ENCODE measurements at regions not wholly inside any gene's neighbourhood (a gene's known extent, or its start where the extent isn't known, plus 50 kb on each side); places are given as distances from the start of the nearest gene placed in this dataset.

DNA sequence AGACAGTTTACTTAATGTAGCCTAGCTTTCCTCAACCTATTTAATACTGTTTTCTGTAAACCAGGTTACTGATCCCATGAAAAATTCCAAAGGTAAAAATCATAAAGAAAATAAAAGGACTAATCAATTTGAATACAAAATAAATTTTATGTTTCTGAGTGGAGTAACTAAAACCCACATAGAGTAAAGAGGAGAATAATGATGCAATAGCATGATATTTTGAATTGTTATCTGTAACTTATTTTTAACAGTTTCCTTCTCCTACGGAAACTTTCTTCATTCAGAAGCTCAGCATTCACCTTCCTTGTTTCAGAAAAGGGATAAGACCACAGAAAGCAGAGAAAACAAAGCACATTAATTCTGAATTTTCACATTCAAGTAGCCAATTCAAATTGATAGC is 320.6 kb upstream of the NUDT12 start:
- Mint-ChIP-seq H3K4me1 (no peaks in the 10 kb centered on the region), H3K27me3 (no peaks in the 10 kb centered on the region), H3K4me3 (no peak overlapping the region), H3K9me3 (ENCODE audit: insufficient read depth) (no peaks in the 10 kb centered on the region), H3K27ac (no peak overlapping the region)
- DNase-seq, result no peak
- Histone ChIP-seq H3K4me3 (ENCODE audit: control extremely low read depth in 1 of 5, extremely low read depth in 1 of 5, insufficient read depth in 1 of 5, low read depth in 2 of 5, low read length in 4 of 5) (no peak overlapping the region), H3K4me2 (replicated peaks; ENCODE audit: low read depth, low read length, poor library complexity, severe bottlenecking) (no peak overlapping the region), H3K79me2 (ENCODE audit: control insufficient read depth, insufficient read depth, low read length) (no peaks in the 10 kb centered on the region), H3K9me3 (ENCODE audit: control extremely low read depth in 1 of 3, control insufficient read depth in 2 of 3, insufficient read depth in 1 of 3, low read length in 2 of 3) (no peaks in the 10 kb centered on the region), H3K36me3 (replicated peaks in 1 of 2; ENCODE audit: control extremely low read depth in 1 of 2, control insufficient read depth in 1 of 2, extremely low read depth in 1 of 2, insufficient read depth in 2 of 2, low read length in 1 of 2) (no peaks in the 10 kb centered on the region), H3K27me3 (replicated peaks in 1 of 4; ENCODE audit: control extremely low read depth in 1 of 4, control insufficient read depth in 3 of 4, insufficient read depth in 4 of 4, low read length in 3 of 4) (no peaks in the 10 kb centered on the region), H4K20me1 (ENCODE audit: control insufficient read depth, insufficient read depth, low read length, poor library complexity, severe bottlenecking) (no peaks in the 10 kb centered on the region), H3K27ac (ENCODE audit: low read length in 2 of 2) (no peak overlapping the region), H3K4me1 (ENCODE audit: control insufficient read depth in 2 of 2, insufficient read depth in 2 of 2, low read length in 2 of 2) (no peaks in the 10 kb centered on the region), H2AFZ (ENCODE audit: insufficient read depth, low read depth, low read length, poor library complexity, severe bottlenecking) (no peak overlapping the region), H3K9ac (ENCODE audit: low read length) (no peak overlapping the region)
- intact Hi-C loops (cut with micrococcal nuclease), result no loop called here
- WGBS (ENCODE audit: insufficient coverage), result no CpG with 5 or more reads among the region's 1 CpG
- POLR2A ChIA-PET, result no interaction called here
- no peak for ATAC-seq (ENCODE audit: low read depth)
- CTCF ChIA-PET, result no interaction called here
- no peak for TF ChIP-seq EZH2 (IDR thresholded peaks at IDR 0.05; ENCODE audit: borderline replicate concordance, insufficient read depth, low read depth, low read length, poor library complexity, severe bottlenecking)

DNA sequence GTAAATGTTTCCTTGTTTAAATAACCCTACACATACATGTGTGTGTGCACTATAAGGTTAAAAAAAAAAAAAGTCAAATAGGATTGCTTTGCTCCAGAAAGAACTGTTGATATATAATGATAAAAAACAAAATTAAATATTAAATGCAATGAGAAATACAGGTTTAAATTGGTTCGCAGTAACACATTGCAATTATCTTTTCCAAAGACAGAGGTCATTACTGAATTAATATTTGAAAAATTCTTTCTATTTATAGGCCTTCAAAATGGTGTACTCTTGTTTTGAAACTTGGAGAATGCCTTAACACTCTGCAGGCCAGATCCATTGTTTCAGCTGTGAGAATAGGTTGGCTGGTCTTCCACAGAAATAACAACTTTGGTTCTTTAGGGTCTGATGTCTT is 319.0 kb upstream of the NUDT12 start:
- H3K27ac ChIP-seq (ENCODE audit: low read length in 2 of 2), result no peak overlapping the region
- no peaks in the 10 kb centered on the region for H4K20me1 ChIP-seq (ENCODE audit: control insufficient read depth, insufficient read depth, low read length, poor library complexity, severe bottlenecking)
- no peaks in the 10 kb centered on the region for H3K27me3 ChIP-seq (replicated peaks in 1 of 4; ENCODE audit: control extremely low read depth in 1 of 4, control insufficient read depth in 3 of 4, insufficient read depth in 4 of 4, low read length in 3 of 4)
- H3K9me3 ChIP-seq (ENCODE audit: control extremely low read depth in 1 of 3, control insufficient read depth in 2 of 3, insufficient read depth in 1 of 3, low read length in 2 of 3), result no peaks in the 10 kb centered on the region
- no peaks in the 10 kb centered on the region for H3K36me3 ChIP-seq (replicated peaks in 1 of 2; ENCODE audit: control extremely low read depth in 1 of 2, control insufficient read depth in 1 of 2, extremely low read depth in 1 of 2, insufficient read depth in 2 of 2, low read length in 1 of 2)
- CTCF ChIA-PET, result no interaction called here
- Mint-ChIP-seq H3K4me1 (no peaks in the 10 kb centered on the region), H3K27ac (no peak overlapping the region), H3K4me3 (no peak overlapping the region), H3K9me3 (ENCODE audit: insufficient read depth) (no peaks in the 10 kb centered on the region), H3K27me3 (no peaks in the 10 kb centered on the region)
- no peak overlapping the region for H2AFZ ChIP-seq (ENCODE audit: insufficient read depth, low read depth, low read length, poor library complexity, severe bottlenecking)
- no peak for DNase-seq
- no peak for ATAC-seq (ENCODE audit: low read depth)
- no CpG with 5 or more reads among the region's 1 CpG for WGBS (ENCODE audit: insufficient coverage)
- no peak overlapping the region for H3K4me3 ChIP-seq (ENCODE audit: control extremely low read depth in 1 of 5, extremely low read depth in 1 of 5, insufficient read depth in 1 of 5, low read depth in 2 of 5, low read length in 4 of 5)
- H3K4me2 ChIP-seq (replicated peaks; ENCODE audit: low read depth, low read length, poor library complexity, severe bottlenecking), result no peak overlapping the region
- intact Hi-C loops (cut with micrococcal nuclease), result no loop called here
- H3K4me1 ChIP-seq (ENCODE audit: control insufficient read depth in 2 of 2, insufficient read depth in 2 of 2, low read length in 2 of 2), result no peaks in the 10 kb centered on the region
- no peak for TF ChIP-seq EZH2 (IDR thresholded peaks at IDR 0.05; ENCODE audit: borderline replicate concordance, insufficient read depth, low read depth, low read length, poor library complexity, severe bottlenecking)
- TF ChIP-seq, protein P1, sequence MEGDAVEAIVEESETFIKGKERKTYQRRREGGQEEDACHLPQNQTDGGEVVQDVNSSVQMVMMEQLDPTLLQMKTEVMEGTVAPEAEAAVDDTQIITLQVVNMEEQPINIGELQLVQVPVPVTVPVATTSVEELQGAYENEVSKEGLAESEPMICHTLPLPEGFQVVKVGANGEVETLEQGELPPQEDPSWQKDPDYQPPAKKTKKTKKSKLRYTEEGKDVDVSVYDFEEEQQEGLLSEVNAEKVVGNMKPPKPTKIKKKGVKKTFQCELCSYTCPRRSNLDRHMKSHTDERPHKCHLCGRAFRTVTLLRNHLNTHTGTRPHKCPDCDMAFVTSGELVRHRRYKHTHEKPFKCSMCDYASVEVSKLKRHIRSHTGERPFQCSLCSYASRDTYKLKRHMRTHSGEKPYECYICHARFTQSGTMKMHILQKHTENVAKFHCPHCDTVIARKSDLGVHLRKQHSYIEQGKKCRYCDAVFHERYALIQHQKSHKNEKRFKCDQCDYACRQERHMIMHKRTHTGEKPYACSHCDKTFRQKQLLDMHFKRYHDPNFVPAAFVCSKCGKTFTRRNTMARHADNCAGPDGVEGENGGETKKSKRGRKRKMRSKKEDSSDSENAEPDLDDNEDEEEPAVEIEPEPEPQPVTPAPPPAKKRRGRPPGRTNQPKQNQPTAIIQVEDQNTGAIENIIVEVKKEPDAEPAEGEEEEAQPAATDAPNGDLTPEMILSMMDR (IDR thresholded peaks at IDR 0.05), result no peak
- H3K79me2 ChIP-seq (ENCODE audit: control insufficient read depth, insufficient read depth, low read length), result no peaks in the 10 kb centered on the region
- POLR2A ChIA-PET, result no interaction called here
- no peak overlapping the region for H3K9ac ChIP-seq (ENCODE audit: low read length)
